Aorta (tissue), 5 donors: ENCODE measurements at regions not wholly inside any gene's neighbourhood (a gene's known extent, or its start where the extent isn't known, plus 50 kb on each side); places are given as distances from the start of the nearest gene placed in this dataset.

Experiments used
- ATAC-seq: fragments of 200-7000 bp; cut with Tn5 transposase; one replicate; pipeline ENCODE4 v1.9.1; 2022; ENCODE audit warnings: moderate library complexity; ENCODE audit not compliant: low FRiP score
- DNase-seq, 2 donors: peaks; one replicate each; pipeline ENCODE4 v3.0.0-alpha.2; 2020
- H3K27ac ChIP-seq, 2 donors: one replicate each; pipeline ENCODE4 v1.5.1; 2013; ENCODE audit warnings: low read length in 2 of 2, mild to moderate bottlenecking in 2 of 2, moderate library complexity in 2 of 2, control low read depth in 1 of 2, inconsistent platforms in 1 of 2, low read depth in 1 of 2
- H3K27me3 ChIP-seq, 2 donors: one replicate each; pipeline ENCODE4 v1.6.1; 2013; ENCODE audit warnings: control low read depth in 1 of 2, low read length in 1 of 2, mild to moderate bottlenecking in 1 of 2, moderate library complexity in 1 of 2; ENCODE audit not compliant: insufficient read depth in 2 of 2, control insufficient read depth in 1 of 2
- H3K36me3 ChIP-seq, 2 donors: one replicate each; pipeline ENCODE4 v1.6.1; 2013; ENCODE audit warnings: control low read depth in 1 of 2, low read length in 1 of 2, mild to moderate bottlenecking in 1 of 2; ENCODE audit not compliant: insufficient read depth in 2 of 2, control insufficient read depth in 1 of 2
- H3K4me1 ChIP-seq, 2 donors: one replicate each; pipeline ENCODE4 v1.6.1; 2013; ENCODE audit warnings: low read length in 2 of 2, control low read depth in 1 of 2, mild to moderate bottlenecking in 1 of 2, moderate library complexity in 1 of 2; ENCODE audit not compliant: insufficient read depth in 2 of 2, control insufficient read depth in 1 of 2
- H3K4me3 ChIP-seq, 2 donors: one replicate each; pipeline ENCODE4 v1.5.1; 2013; ENCODE audit warnings: low read length in 2 of 2, control low read depth in 1 of 2, mild to moderate bottlenecking in 1 of 2
- H3K9me3 ChIP-seq: one replicate; pipeline ENCODE4 v1.6.1; 2013; ENCODE audit warnings: mild to moderate bottlenecking, low read length; ENCODE audit not compliant: control insufficient read depth
- WGBS, 2 donors: extraction: QIAGEN DNeasy Blood & Tissue Kit; methylation state at CpG; one replicate each; pipeline ENCODE4 v1.1.7; 2013; 5-methylcytosine and 5-hydroxymethylcytosine counted together
- intact Hi-C, 2 donors: fragments of 100-400 bp; cut with DNase I; formaldehyde crosslinking; loops; one replicate each; pipeline versions ENCODE4 v1.14.2 to v1.15.0; 2022
- donor health status: healthy with polysubstance abuse.
- donor health status: Bipolar disorder and iron deficiency.
- donor health status: DM: no; HTN: no; CAD: no.
- donor health status: DM: no; HTN: no; CAD: no.
- donor health status: DM: yes; HTN: yes; CAD: no.

DNA sequence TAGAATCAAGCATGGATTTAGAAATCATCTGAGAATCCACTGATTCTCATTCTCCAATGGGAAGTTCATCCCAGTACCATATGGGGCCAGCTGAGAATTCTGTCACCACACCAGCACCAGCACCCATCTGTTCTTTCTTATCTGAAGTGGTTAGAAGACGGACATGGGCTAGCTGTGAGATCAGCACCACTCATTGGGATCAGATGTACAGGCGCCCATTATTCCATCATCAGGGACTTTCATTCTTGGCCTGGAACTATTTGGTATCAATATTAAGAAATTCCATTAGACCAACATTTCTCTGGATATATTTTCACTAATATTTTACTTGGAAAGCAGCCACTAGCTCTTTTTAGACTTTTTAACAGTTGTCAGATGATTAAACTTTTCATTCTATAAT, 185.9 kb upstream of the LINC00305 start:
- H3K4me3 ChIP-seq: no peak overlapping the region
- DNase-seq (no peak), ATAC-seq (no peak)
- H3K27ac ChIP-seq: no peak overlapping the region
- H3K4me1 ChIP-seq: no peaks in the 10 kb centered on the region
- intact Hi-C loops: no loop called here
- 5 to 11% methylated on average over 2 of the region's 2 CpGs for WGBS, 2 donors
- no peaks in the 10 kb centered on the region for H3K27me3 ChIP-seq
- no peaks in the 10 kb centered on the region for H3K9me3 ChIP-seq
- no peaks in the 10 kb centered on the region for H3K36me3 ChIP-seq

DNA sequence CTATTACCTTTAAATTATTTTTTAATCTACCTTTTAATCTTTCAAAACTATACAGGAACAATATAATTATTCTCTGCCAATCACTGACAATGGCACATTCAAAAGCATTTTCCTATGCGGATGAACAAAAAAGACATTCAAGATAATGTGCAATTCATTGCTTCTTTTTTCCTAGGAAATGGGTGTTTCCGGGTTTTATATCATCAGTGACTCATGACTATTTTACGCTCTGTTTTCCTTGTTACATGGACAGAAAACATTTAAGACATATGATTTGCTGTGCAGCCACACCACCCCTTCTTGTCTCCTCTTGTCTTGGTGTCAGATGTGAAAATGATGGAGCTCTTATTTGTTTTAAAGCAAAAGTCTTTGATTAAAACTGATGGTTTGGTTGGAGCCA, 184.7 kb upstream of the LINC00305 start:
- WGBS, 2 donors: 74 to 75% methylated on average over 3 of the region's 3 CpGs
- DNase-seq (no peak), ATAC-seq (no peak)
- intact Hi-C loops: no loop called here
- Histone ChIP-seq H3K9me3 (no peaks in the 10 kb centered on the region), H3K36me3 (no peaks in the 10 kb centered on the region), H3K27me3 (no peaks in the 10 kb centered on the region), H3K27ac (no peak overlapping the region), H3K4me1 (no peaks in the 10 kb centered on the region), H3K4me3 (no peak overlapping the region)

DNA sequence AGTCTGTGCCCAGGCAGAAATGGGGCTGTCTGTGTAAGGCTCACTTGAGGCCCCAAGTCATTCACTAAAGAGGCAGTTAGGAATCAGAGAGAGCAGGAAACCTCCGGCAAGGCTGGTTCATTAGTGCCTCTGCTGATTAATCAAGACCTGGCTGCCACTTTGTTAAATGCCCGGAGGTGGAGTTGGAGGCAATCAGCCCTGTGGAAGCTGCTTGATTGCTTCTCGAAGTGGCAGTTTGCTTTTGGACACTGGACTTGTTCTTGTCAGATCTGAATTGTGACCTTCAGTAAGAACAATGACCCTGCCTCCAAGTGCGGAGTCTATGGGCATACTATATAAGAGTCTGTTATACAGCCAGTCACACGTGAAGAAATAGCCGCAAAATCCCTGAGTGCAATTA, 183.9 kb upstream of the LINC00305 start:
- no peaks in the 10 kb centered on the region for H3K4me1 ChIP-seq
- intact Hi-C loops: no loop called here
- H3K4me3 ChIP-seq: no peak overlapping the region
- ATAC-seq (no peak), DNase-seq (no peak)
- no peaks in the 10 kb centered on the region for H3K27me3 ChIP-seq
- no peaks in the 10 kb centered on the region for H3K9me3 ChIP-seq
- WGBS, 2 donors: 58 to 64% methylated on average over 6 of the region's 6 CpGs
- H3K36me3 ChIP-seq: no peaks in the 10 kb centered on the region
- H3K27ac ChIP-seq: no peak overlapping the region

DNA sequence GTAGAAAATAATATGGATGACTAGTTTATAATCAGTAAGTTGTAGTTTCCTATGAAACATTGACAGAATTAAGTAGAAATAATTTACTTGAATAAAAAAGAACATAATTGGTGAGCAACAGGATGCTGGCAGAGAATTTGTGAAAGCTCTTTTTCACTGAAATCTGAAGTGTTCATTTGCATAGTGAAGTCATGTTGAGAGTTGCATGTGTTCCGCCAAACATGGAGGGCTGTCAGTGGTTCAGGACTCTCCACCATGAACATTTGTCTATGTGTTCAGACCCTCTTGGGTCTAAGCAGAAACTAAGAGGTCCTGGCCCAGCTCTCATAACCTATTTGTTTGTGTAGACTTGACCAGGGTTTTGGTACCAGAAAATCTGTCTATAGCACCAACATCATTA, 182.5 kb upstream of the LINC00305 start:
- intact Hi-C loops: no loop called here
- no peaks in the 10 kb centered on the region for H3K27me3 ChIP-seq
- no peaks in the 10 kb centered on the region for H3K36me3 ChIP-seq
- no peaks in the 10 kb centered on the region for H3K9me3 ChIP-seq
- no peaks in the 10 kb centered on the region for H3K4me1 ChIP-seq
- H3K27ac ChIP-seq: no peak overlapping the region
- ATAC-seq: no peak
- 94 to 96% methylated on average over 1 of the region's 1 CpG for WGBS, 2 donors
- no peak overlapping the region for H3K4me3 ChIP-seq
- DNase-seq: no peak

DNA sequence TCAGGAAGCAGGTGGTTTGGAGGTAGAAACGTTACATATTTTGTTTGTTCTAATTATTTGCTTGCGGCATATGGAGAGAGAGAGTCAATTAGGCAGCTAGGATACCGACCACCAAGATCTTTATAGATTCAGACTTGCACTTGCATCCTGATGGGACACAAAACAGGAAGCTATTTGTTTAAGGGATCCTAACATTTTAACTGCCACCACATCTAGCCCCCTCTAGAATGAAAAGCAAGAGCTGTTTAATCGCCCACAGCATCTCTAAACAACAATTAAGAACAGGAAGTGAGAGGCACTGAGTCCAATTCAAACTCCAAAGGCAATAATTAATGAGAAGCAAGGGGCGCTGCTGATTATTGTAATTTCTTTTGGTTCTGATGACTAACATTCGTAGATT, 182.0 kb upstream of the LINC00305 start:
- intact Hi-C loops: no loop called here
- ATAC-seq: no peak
- no peaks in the 10 kb centered on the region for H3K36me3 ChIP-seq
- no peak overlapping the region for H3K4me3 ChIP-seq
- 68 to 83% methylated on average over 6 of the region's 6 CpGs for WGBS, 2 donors
- H3K9me3 ChIP-seq: no peaks in the 10 kb centered on the region
- no peak for DNase-seq
- no peak overlapping the region for H3K27ac ChIP-seq
- no peaks in the 10 kb centered on the region for H3K4me1 ChIP-seq
- H3K27me3 ChIP-seq: no peaks in the 10 kb centered on the region

DNA sequence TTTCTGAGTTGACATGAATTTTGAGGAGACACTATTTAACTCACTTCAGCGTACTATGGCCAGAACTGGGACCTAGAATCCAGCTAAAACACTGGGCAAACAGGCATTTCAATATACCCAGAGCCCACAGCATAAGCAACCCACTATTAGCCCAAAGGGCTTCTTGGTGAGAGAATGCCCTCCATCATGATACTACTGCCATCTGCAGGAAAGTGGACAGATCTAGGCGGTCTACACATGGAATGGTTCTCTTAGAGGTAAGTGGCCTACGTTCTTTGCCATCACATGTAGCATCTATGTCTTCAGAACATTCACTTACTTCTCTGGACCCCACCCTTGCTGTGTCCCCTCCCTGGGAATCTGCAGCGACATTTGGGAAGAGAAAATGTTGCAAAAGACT, 181.3 kb upstream of the LINC00305 start:
- ATAC-seq (no peak), DNase-seq (no peak)
- H3K4me1 ChIP-seq: no peaks in the 10 kb centered on the region
- no peaks in the 10 kb centered on the region for H3K27me3 ChIP-seq
- no peaks in the 10 kb centered on the region for H3K9me3 ChIP-seq
- no peak overlapping the region for H3K27ac ChIP-seq
- intact Hi-C loops: no loop called here
- 77 to 90% methylated on average over 4 of the region's 4 CpGs for WGBS, 2 donors
- H3K4me3 ChIP-seq: no peak overlapping the region
- H3K36me3 ChIP-seq: no peaks in the 10 kb centered on the region

DNA sequence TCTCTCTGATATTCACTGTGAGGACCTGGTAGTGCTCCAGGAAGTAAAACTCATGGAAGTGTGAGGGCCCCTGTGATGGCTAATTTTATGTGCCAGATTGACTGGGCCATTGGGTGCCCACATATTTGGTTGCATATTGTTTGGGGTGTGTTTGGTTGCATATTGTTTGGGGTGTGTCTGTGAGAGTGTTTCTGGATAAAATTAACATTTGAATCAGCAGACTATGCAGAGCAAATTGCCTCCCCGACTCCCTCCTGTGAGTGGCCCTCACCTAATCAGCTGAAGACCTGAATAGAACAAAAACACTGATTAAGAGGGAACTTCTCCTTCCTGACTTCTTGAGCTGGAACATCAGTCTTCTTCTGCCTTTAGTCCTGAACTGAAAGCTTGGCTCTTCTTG, 173.3 kb upstream of the LINC00305 start:
- Histone ChIP-seq H3K27me3 (no peaks in the 10 kb centered on the region), H3K9me3 (no peaks in the 10 kb centered on the region), H3K4me3 (no peak overlapping the region), H3K27ac (no peak overlapping the region), H3K36me3 (no peaks in the 10 kb centered on the region), H3K4me1 (no peaks in the 10 kb centered on the region)
- no peak for DNase-seq
- WGBS, 2 donors: 80 to 100% methylated on average over 1 of the region's 1 CpG
- intact Hi-C loops: no loop called here
- no peak for ATAC-seq

DNA sequence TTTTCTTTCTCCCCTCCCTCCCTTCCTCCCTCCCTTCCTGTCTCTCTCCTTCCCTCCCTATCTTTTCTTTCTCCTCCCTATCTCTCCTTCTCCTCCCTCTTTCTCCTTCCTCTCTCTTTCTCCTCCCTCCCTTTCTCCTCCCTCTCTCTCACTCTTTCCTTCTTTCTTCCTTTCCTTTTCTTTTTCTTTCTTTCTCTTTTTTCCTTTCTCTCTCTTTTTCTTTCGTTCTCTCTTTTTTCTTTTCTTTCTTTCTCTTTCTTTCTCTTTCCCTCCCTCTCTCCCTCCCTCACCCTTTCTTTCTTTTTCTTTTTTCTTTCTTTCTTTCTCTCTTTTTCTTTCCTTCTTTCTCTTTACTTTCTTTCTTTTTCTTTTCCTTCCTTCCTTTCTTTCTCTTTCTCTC, 169.7 kb upstream of the LINC00305 start:
- Histone ChIP-seq H3K4me1 (no peaks in the 10 kb centered on the region), H3K36me3 (no peaks in the 10 kb centered on the region), H3K9me3 (no peaks in the 10 kb centered on the region), H3K27me3 (no peaks in the 10 kb centered on the region), H3K4me3 (no peak overlapping the region), H3K27ac (no peak overlapping the region)
- DNase-seq (no peak), ATAC-seq (no peak)
- 84 to 91% methylated on average over 1 of the region's 1 CpG for WGBS, 2 donors
- intact Hi-C loops: no loop called here

DNA sequence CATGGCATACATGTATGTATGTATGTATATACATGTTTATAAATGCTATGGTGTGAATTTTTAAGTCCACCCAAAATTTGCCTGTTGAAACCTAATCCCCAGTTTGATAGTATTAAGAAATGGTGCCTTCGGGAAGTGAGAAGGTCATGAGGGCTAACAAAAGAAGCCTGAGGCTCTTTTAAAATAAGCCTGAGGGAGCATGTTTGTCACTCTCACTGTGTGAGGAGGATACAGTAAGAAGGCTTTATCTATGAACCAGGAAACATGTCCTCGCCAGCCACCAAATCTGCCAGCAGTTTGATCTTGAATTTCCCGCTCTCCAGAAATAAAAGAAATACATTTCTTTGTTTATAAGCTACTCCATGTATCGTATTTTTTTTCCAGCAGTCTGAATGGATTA, 163.0 kb upstream of the LINC00305 start:
- no peak overlapping the region for H3K27ac ChIP-seq
- H3K27me3 ChIP-seq: no peaks in the 10 kb centered on the region
- no peaks in the 10 kb centered on the region for H3K36me3 ChIP-seq
- no peak overlapping the region for H3K4me3 ChIP-seq
- intact Hi-C loops: no loop called here
- 72 to 74% methylated on average over 4 of the region's 4 CpGs for WGBS, 2 donors
- DNase-seq (no peak), ATAC-seq (no peak)
- no peaks in the 10 kb centered on the region for H3K9me3 ChIP-seq
- H3K4me1 ChIP-seq: no peaks in the 10 kb centered on the region
